ENCODE measurements at regions not wholly inside any gene's neighbourhood (a gene's known extent, or its start where the extent isn't known, plus 50 kb on each side); places are given as distances from the start of the nearest gene placed in this dataset.

GRCh38 chr6:33869826-33870423 is 66.1 kb upstream of the MLN start:
- peaks cover 14% of the 10 kb centered on the region for H3K27me3 ChIP-seq (ENCODE audit: control insufficient read depth, insufficient read depth, low read length)
- H3K36me3 ChIP-seq (ENCODE audit: control insufficient read depth, insufficient read depth, low read length): no peaks in the 10 kb centered on the region
- TF ChIP-seq CTCF (IDR thresholded peaks at IDR 0.05; ENCODE audit: insufficient read depth, low read length, poor library complexity, severe bottlenecking): no peak
- DNase-seq (ENCODE audit: low read depth): no peak
- H3K4me3 ChIP-seq (ENCODE audit: low read depth, low read length): no peak overlapping the region

- DNase-seq (ENCODE audit: low read depth): no peak
- H3K27me3 ChIP-seq (ENCODE audit: control insufficient read depth, insufficient read depth, low read length): peaks cover 14% of the 10 kb centered on the region
These were observed 65.3 kb upstream of the MLN start for GRCh38 chr6:33869121-33869520.

GRCh38 chr6:33868141-33868540 is 64.3 kb upstream of the MLN start:
- Histone ChIP-seq H3K27me3 (ENCODE audit: control insufficient read depth, insufficient read depth, low read length) (peaks cover 17% of the 10 kb centered on the region), H3K4me3 (ENCODE audit: low read depth, low read length) (no peak overlapping the region), H3K36me3 (ENCODE audit: control insufficient read depth, insufficient read depth, low read length) (no peaks in the 10 kb centered on the region)
- no peak for DNase-seq (ENCODE audit: low read depth)
- no peak for TF ChIP-seq CTCF (IDR thresholded peaks at IDR 0.05; ENCODE audit: insufficient read depth, low read length, poor library complexity, severe bottlenecking)

More at GRCh38 chr6:33869121-33869520, 65.3 kb upstream of the MLN start:
- H3K4me3 ChIP-seq (ENCODE audit: low read depth, low read length): no peak overlapping the region
- H3K36me3 ChIP-seq (ENCODE audit: control insufficient read depth, insufficient read depth, low read length): no peaks in the 10 kb centered on the region
- no peak for TF ChIP-seq CTCF (IDR thresholded peaks at IDR 0.05; ENCODE audit: insufficient read depth, low read length, poor library complexity, severe bottlenecking)

GRCh38 chr6:33865478-33866077 is 61.8 kb upstream of the MLN start:
- TF ChIP-seq CTCF (IDR thresholded peaks at IDR 0.05; ENCODE audit: insufficient read depth, low read length, poor library complexity, severe bottlenecking): no peak
- no peak for DNase-seq (ENCODE audit: low read depth)
- no peaks in the 10 kb centered on the region for H3K36me3 ChIP-seq (ENCODE audit: control insufficient read depth, insufficient read depth, low read length)
- no peak overlapping the region for H3K4me3 ChIP-seq (ENCODE audit: low read depth, low read length)
- H3K27me3 ChIP-seq (ENCODE audit: control insufficient read depth, insufficient read depth, low read length): peaks cover 14% of the 10 kb centered on the region

GRCh38 chr6:33863723-33864440 is 60.1 kb upstream of the MLN start:
- Histone ChIP-seq H3K27me3 (ENCODE audit: control insufficient read depth, insufficient read depth, low read length) (peaks cover 15% of the 10 kb centered on the region), H3K4me3 (ENCODE audit: low read depth, low read length) (no peak overlapping the region), H3K36me3 (ENCODE audit: control insufficient read depth, insufficient read depth, low read length) (no peaks in the 10 kb centered on the region)
- no peak for DNase-seq (ENCODE audit: low read depth)
- TF ChIP-seq CTCF (IDR thresholded peaks at IDR 0.05; ENCODE audit: insufficient read depth, low read length, poor library complexity, severe bottlenecking): no peak

Measured in kidney epithelial cell (primary cell).